GM13976 (cell line): ENCODE measurements at regions not wholly inside any gene's neighbourhood (a gene's known extent, or its start where the extent isn't known, plus 50 kb on each side); places are given as distances from the start of the nearest gene placed in this dataset.

Source experiments
- DNase-seq: peaks from one replicate; pipeline ENCODE4 v3.0.0; 2012; ENCODE audit warnings: low spot score
- in situ Hi-C: fragments of 300-500 bp; cut with MboI; formaldehyde crosslinking; loops from one replicate; pipeline ENCODE4 v1.12.0; 2022; ENCODE audit warnings: low sequenced_read_pairs, mixed read lengths, inconsistent platforms; ENCODE audit not compliant: unreplicated experiment
- TF ChIP-seq, protein P1 (sequence below): IDR thresholded peaks from 2 replicates; pipeline ENCODE4 v1.5.1; 2012; ENCODE audit warnings: borderline replicate concordance, mild to moderate bottlenecking; ENCODE audit not compliant: insufficient read depth; ENCODE audit errors: extremely low read depth, missing control alignments, control extremely low read depth

GRCh38 chr11:79510960-79511359 is 70.1 kb upstream of the TENM4 start:
- TF ChIP-seq, protein P1, sequence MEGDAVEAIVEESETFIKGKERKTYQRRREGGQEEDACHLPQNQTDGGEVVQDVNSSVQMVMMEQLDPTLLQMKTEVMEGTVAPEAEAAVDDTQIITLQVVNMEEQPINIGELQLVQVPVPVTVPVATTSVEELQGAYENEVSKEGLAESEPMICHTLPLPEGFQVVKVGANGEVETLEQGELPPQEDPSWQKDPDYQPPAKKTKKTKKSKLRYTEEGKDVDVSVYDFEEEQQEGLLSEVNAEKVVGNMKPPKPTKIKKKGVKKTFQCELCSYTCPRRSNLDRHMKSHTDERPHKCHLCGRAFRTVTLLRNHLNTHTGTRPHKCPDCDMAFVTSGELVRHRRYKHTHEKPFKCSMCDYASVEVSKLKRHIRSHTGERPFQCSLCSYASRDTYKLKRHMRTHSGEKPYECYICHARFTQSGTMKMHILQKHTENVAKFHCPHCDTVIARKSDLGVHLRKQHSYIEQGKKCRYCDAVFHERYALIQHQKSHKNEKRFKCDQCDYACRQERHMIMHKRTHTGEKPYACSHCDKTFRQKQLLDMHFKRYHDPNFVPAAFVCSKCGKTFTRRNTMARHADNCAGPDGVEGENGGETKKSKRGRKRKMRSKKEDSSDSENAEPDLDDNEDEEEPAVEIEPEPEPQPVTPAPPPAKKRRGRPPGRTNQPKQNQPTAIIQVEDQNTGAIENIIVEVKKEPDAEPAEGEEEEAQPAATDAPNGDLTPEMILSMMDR: no peak
- in situ Hi-C loops: no loop called here
- no peak for DNase-seq

GRCh38 chr11:79508461-79508860 is 67.6 kb upstream of the TENM4 start:
- TF ChIP-seq, protein P1: no peak
- no peak for DNase-seq
- in situ Hi-C loops: no loop called here

DNA sequence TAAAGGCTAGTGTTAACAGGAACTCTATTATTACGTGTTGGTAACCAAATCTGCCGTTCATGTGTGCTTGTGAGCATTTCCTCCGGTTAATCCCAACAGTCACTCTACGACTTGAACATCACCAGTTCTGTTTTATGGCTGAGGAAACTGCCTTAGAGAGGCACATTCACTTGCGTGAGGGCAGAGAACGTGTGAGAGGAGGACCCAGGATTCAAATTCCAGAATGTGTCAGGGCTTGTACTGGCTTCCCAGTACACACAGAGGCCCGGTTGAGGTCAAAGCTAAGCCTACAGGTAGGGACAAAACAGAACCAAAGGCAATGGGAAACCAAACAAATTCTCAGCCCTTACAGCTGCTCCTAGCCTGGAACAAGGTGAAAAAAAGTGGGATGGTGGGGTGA is 66.9 kb upstream of the TENM4 start:
- no peak for DNase-seq
- TF ChIP-seq, protein P1: no peak
- in situ Hi-C loops: no loop called here

DNA sequence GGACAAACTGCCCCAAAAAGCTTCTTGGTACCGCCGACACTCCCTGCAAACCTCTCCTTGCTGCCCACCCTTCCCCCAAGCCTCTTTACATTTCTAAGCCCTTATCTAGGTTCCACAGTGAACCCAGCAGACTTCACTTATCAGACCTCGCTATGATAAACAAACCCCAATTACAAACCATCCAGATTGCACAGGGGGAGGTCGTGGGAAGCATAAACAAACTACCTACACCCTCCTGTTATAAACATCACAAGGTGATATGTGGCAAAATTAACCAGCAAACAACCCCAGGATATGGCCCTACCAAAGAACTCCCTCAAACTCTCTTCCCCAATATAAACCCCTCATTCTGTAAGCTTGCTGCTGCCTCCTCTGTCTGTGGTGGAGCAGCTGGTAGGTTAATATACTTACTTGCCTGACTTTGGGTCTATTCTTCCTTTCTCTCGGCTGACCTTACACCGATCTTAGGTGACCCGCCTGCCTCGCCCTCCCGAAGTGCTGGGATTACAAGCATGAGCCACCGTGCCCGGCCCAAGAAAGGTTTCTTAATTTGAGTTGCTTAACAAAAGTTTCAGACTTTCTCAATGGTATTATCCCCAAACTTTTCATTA is 66.0 kb upstream of the TENM4 start:
- DNase-seq: no peak
- TF ChIP-seq, protein P1: no peak
- in situ Hi-C loops: no loop called here

- in situ Hi-C loops: no loop called here
- TF ChIP-seq, protein P1: no peak
- DNase-seq: no peak
These were observed 65.3 kb upstream of the TENM4 start for GRCh38 chr11:79506124-79506523.

GRCh38 chr11:79503028-79503427 is 62.2 kb upstream of the TENM4 start:
- TF ChIP-seq, protein P1: no peak
- in situ Hi-C loops: no loop called here
- no peak for DNase-seq
